NCI-H524 (cell line): ENCODE measurements at regions not wholly inside any gene's neighbourhood (a gene's known extent, or its start where the extent isn't known, plus 50 kb on each side); places are given as distances from the start of the nearest gene placed in this dataset.

Source experiments
- DNase-seq, 2 experiments: peaks; one replicate each; lab custom pipeline; 2025; lab: John Stamatoyannopoulos, UW

GRCh38 chr6:10465629-10466499, 51.0 kb upstream of the TFAP2A start:
- peak in 1 of 2 experiments; percentile 51 for DNase-seq
